Upper lobe of left lung (tissue), 6 donors: ENCODE measurements at regions not wholly inside any gene's neighbourhood (a gene's known extent, or its start where the extent isn't known, plus 50 kb on each side); places are given as distances from the start of the nearest gene placed in this dataset.

Source experiments
- ATAC-seq, 2 donors: fragments of 200-7000 bp; cut with Tn5 transposase; one replicate each; pipeline ENCODE4 v1.9.1; 2022; ENCODE audit warnings: mild to moderate bottlenecking in 2 of 2, moderate library complexity in 2 of 2; ENCODE audit not compliant: low FRiP score in 2 of 2
- DNase-seq, 2 donors: peaks; one replicate each; pipeline ENCODE4 v3.0.0-alpha.2; 2019 to 2020
- H3K27ac ChIP-seq, 4 donors: fragments of 200-600 bp; sonication (generic); one replicate each; pipeline ENCODE4 v1.5.1; 2016 to 2019
- H3K27me3 ChIP-seq, 4 donors: fragments of 200-600 bp; sonication (generic); one replicate each; pipeline ENCODE4 v1.5.1; 2017 to 2019
- H3K36me3 ChIP-seq, 4 donors: fragments of 200-600 bp; sonication (generic); one replicate each; pipeline ENCODE4 v1.5.1; 2016 to 2019
- H3K4me1 ChIP-seq, 4 donors: fragments of 200-600 bp; sonication (generic); one replicate each; pipeline ENCODE4 v1.5.1; 2018 to 2019
- H3K4me3 ChIP-seq, 4 donors: fragments of 200-600 bp; sonication (generic); one replicate each; pipeline ENCODE4 v1.5.1; 2017 to 2019; ENCODE audit warnings: mild to moderate bottlenecking in 2 of 4, moderate library complexity in 1 of 4
- H3K9me3 ChIP-seq, 4 donors: fragments of 200-600 bp; sonication (generic); one replicate each; pipeline ENCODE4 v1.5.1; 2018 to 2019
- EP300 ChIP-seq, 4 donors: sonication (generic); formaldehyde crosslinking; IDR thresholded peaks; one replicate each; pipeline ENCODE4 v1.5.1; 2017; ENCODE audit warnings: antibody characterized with exemption in 4 of 4, control low read depth in 2 of 4
- POLR2A ChIP-seq, 4 donors: fragments of 450-650 bp; IDR thresholded peaks; one replicate each; pipeline ENCODE4 v1.5.1; 2016 to 2017; ENCODE audit warnings: antibody characterized with exemption in 4 of 4, mild to moderate bottlenecking in 2 of 4
- POLR2AphosphoS5 ChIP-seq, 2 donors: sonication (generic); formaldehyde crosslinking; IDR thresholded peaks; one replicate each; pipeline ENCODE4 v1.5.1; 2017; ENCODE audit warnings: antibody characterized with exemption in 2 of 2
- WGBS, 2 donors: methylation state at CpG; one replicate each; pipeline ENCODE4 v1.1.5; 2017 to 2018; 5-methylcytosine and 5-hydroxymethylcytosine counted together
- TF ChIP-seq, protein P1 (sequence below), 6 experiments: fragments of 450-650 bp in 4 of 6; fragments of 200-600 bp in 2 of 6; sonication (generic) in 2 of 6; IDR thresholded peaks; one replicate each; pipeline ENCODE4 v1.5.1; 2016 to 2019; ENCODE audit warnings: antibody characterized with exemption in 6 of 6
- donor health status: DM: no; HTN: no; CAD: no; lungs with moderate emphysema.
- donor health status: DM: no; HTN: yes; CAD: no; lungs with severe emphysema.

DNA sequence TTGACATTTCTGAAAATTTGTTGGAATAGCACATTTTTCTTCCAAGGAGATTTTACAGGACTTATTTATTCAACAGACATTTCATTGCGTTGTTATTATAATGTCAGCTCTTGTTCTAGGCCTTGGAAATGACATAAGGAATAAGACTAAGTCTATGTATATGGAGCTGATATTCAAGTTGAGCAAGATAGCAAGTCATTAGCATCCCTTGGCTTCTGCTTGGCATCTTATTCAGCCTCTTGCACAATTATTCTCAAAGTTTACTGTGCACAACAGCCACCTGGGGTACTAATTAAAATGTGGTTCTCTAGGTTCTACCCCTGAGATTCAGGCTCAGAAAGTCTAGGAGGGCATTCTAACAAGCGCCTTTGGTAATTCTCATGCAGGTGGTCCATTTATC is 304.8 kb upstream of the DDI1 start:
- Histone ChIP-seq H3K4me1 (no peaks in the 10 kb centered on the region), H3K36me3 (no peaks in the 10 kb centered on the region), H3K27ac (no peak overlapping the region), H3K27me3 (no peaks in the 10 kb centered on the region), H3K4me3 (no peak overlapping the region), H3K9me3 (peaks cover 0 to 5% (median 0%) of the 10 kb centered on the region in 4 donors)
- TF ChIP-seq EP300 (IDR thresholded peaks at IDR 0.05): no peak
- TF ChIP-seq, protein P1, sequence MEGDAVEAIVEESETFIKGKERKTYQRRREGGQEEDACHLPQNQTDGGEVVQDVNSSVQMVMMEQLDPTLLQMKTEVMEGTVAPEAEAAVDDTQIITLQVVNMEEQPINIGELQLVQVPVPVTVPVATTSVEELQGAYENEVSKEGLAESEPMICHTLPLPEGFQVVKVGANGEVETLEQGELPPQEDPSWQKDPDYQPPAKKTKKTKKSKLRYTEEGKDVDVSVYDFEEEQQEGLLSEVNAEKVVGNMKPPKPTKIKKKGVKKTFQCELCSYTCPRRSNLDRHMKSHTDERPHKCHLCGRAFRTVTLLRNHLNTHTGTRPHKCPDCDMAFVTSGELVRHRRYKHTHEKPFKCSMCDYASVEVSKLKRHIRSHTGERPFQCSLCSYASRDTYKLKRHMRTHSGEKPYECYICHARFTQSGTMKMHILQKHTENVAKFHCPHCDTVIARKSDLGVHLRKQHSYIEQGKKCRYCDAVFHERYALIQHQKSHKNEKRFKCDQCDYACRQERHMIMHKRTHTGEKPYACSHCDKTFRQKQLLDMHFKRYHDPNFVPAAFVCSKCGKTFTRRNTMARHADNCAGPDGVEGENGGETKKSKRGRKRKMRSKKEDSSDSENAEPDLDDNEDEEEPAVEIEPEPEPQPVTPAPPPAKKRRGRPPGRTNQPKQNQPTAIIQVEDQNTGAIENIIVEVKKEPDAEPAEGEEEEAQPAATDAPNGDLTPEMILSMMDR (IDR thresholded peaks at IDR 0.05): no peak
- DNase-seq (no peak), ATAC-seq (no peak)
- WGBS, 2 donors: 46 to 50% methylated on average over 2 of the region's 2 CpGs

DNA sequence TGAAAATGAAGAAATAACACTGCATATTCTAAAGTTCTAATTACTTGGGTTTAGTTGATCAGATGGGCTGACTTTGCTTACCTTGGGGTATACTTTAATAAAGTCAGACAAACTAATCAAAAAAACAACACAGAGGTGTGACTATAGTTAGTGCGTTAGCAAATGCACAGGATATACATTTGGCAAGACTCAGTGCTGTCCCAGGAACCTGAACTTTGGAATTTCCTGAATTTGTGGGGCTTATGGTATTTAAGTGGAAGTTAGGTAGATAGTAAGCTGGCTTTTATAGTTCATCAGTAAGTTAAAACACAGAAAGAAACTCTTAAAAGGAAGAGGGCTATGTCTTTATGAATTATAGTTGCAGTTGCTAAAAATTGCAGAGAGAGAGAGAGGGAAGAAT is 302.6 kb upstream of the DDI1 start:
- no peak overlapping the region for H3K27ac ChIP-seq
- H3K27me3 ChIP-seq: no peaks in the 10 kb centered on the region
- DNase-seq (no peak), ATAC-seq (no peak)
- 45 to 81% methylated on average over 1 of the region's 1 CpG for WGBS, 2 donors
- no peaks in the 10 kb centered on the region for H3K9me3 ChIP-seq
- no peaks in the 10 kb centered on the region for H3K36me3 ChIP-seq
- TF ChIP-seq EP300 (IDR thresholded peaks at IDR 0.05): no peak
- TF ChIP-seq, protein P1 (IDR thresholded peaks at IDR 0.05): no peak
- no peak for TF ChIP-seq POLR2AphosphoS5 (IDR thresholded peaks at IDR 0.05)
- TF ChIP-seq POLR2A (IDR thresholded peaks at IDR 0.05): no peak
- no peak overlapping the region for H3K4me3 ChIP-seq
- H3K4me1 ChIP-seq: no peaks in the 10 kb centered on the region

DNA sequence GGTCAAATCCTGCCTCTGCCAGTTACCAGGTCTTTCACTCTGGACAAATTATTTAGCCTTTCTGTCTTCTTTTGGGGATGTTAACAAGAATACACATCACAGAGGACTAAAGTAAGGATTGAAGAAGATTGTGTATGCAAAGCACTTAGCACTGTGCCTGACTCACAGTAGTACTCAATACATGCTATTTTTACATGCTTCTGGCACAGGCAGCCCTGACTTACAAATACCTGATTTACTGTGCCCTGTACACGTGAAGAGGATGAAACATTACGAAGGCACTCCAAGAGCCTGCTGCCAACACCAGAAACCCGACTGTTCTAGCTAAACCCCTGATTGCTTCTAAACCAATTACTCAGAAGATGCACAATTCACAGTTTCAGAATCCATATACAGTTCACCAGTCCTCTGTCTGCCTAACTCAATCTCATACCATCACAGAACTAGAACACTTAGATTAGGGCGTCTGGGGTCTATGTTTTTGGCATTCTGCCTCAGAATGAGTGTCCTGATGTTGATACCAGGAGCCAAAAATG is 300.9 kb upstream of the DDI1 start:
- no peak overlapping the region for H3K27ac ChIP-seq
- no peak for ATAC-seq
- H3K9me3 ChIP-seq: no peaks in the 10 kb centered on the region
- DNase-seq: no peak
- TF ChIP-seq POLR2AphosphoS5 (IDR thresholded peaks at IDR 0.05) (no peak), POLR2A (IDR thresholded peaks at IDR 0.05) (no peak), EP300 (IDR thresholded peaks at IDR 0.05) (no peak)
- TF ChIP-seq, protein P1 (IDR thresholded peaks at IDR 0.05): no peak
- no peaks in the 10 kb centered on the region for H3K4me1 ChIP-seq
- no peak overlapping the region for H3K4me3 ChIP-seq
- H3K27me3 ChIP-seq: no peaks in the 10 kb centered on the region
- WGBS, 2 donors: 51 to 69% methylated on average over 4 of the region's 4 CpGs
- H3K36me3 ChIP-seq: no peaks in the 10 kb centered on the region

DNA sequence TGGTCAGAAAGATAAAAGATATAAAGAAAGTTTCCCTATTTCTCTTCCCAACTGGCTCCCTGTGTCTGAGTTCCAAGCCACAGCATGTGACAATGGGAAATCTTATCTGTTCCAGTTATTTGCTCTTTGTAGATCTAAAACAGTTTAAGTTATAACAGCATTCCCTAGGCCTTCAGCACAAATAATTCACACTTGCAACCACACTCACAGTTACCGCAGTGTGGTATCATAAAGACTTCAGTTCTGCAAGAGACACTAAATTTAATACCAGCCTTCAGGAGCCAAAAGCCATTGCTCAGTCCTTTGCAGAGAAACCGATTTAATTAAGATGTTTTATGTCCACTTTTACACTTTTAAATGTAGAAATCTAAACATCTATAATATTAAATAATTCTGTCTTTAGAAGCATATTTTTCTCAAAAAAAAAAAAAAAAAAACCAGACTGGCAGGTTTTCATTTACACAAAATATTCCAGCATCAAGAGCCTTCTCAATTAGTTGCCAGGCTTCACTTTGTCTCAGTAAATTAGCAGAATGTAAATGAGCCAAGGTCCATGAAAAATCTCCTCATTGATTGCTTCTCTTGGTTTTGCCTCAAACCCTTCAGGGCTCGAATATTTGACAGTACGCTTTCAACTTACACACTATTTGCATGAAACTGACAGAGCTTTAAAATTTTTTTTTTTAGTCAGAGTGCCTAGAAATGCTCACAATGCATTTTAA is 300.0 kb upstream of the DDI1 start:
- WGBS, 2 donors: 72 to 89% methylated on average over 4 of the region's 4 CpGs
- ATAC-seq (no peak), DNase-seq (no peak)
- Histone ChIP-seq H3K4me3 (no peak overlapping the region), H3K36me3 (no peaks in the 10 kb centered on the region), H3K4me1 (no peaks in the 10 kb centered on the region), H3K9me3 (no peaks in the 10 kb centered on the region), H3K27me3 (no peaks in the 10 kb centered on the region), H3K27ac (no peak overlapping the region)
- TF ChIP-seq, protein P1 (IDR thresholded peaks at IDR 0.05): no peak
- TF ChIP-seq POLR2AphosphoS5 (IDR thresholded peaks at IDR 0.05): no peak
- TF ChIP-seq POLR2A (IDR thresholded peaks at IDR 0.05): no peak
- no peak for TF ChIP-seq EP300 (IDR thresholded peaks at IDR 0.05)
